Esophagus muscularis mucosa (tissue), 4 donors: ENCODE measurements at regions not wholly inside any gene's neighbourhood (a gene's known extent, or its start where the extent isn't known, plus 50 kb on each side); places are given as distances from the start of the nearest gene placed in this dataset.

Experiments used
- EP300 ChIP-seq: sonication (generic); formaldehyde crosslinking; IDR thresholded peaks from one replicate; pipeline ENCODE4 v1.6.1; 2017; ENCODE audit warnings: antibody characterized with exemption
- POLR2A ChIP-seq: fragments of 450-650 bp; IDR thresholded peaks from one replicate; pipeline ENCODE4 v1.6.1; 2017; ENCODE audit warnings: antibody characterized with exemption, moderate library complexity, mild to moderate bottlenecking, low read depth
- TF ChIP-seq, protein P1 (sequence below), 3 experiments: fragments of 200-600 bp in 2 of 3; fragments of 450-650 bp in 1 of 3; sonication (generic) in 2 of 3; IDR thresholded peaks; one replicate each; pipeline ENCODE4 v1.5.1; 2017 to 2019; ENCODE audit warnings: antibody characterized with exemption in 3 of 3, mild to moderate bottlenecking in 2 of 3, moderate library complexity in 1 of 3

DNA sequence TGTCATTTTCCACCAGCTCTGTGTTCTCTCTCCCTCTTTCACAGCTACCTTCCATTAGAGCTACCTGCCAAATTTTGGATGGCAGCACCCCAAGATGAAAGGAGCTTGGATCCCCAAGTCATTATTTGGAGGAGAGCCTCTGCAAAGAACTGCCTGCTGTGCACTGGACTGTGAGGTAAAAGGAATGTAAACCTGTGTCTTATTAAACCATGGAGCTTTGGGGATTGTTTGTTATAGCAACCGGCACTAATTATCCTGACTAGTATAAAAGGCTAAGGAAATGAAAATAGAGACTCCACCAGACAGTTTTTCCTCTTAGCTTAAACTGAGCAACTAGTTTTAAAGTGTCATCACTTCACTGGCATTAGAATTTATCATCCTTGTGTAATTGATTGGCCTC, 191.6 kb upstream of the DTNBP1 start:
- no peak for TF ChIP-seq POLR2A
- TF ChIP-seq, protein P1, sequence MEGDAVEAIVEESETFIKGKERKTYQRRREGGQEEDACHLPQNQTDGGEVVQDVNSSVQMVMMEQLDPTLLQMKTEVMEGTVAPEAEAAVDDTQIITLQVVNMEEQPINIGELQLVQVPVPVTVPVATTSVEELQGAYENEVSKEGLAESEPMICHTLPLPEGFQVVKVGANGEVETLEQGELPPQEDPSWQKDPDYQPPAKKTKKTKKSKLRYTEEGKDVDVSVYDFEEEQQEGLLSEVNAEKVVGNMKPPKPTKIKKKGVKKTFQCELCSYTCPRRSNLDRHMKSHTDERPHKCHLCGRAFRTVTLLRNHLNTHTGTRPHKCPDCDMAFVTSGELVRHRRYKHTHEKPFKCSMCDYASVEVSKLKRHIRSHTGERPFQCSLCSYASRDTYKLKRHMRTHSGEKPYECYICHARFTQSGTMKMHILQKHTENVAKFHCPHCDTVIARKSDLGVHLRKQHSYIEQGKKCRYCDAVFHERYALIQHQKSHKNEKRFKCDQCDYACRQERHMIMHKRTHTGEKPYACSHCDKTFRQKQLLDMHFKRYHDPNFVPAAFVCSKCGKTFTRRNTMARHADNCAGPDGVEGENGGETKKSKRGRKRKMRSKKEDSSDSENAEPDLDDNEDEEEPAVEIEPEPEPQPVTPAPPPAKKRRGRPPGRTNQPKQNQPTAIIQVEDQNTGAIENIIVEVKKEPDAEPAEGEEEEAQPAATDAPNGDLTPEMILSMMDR (IDR thresholded peaks at IDR 0.05), result no peak
- TF ChIP-seq EP300, result no peak
